ENCODE measurements at regions not wholly inside any gene's neighbourhood (a gene's known extent, or its start where the extent isn't known, plus 50 kb on each side); places are given as distances from the start of the nearest gene placed in this dataset.
"Not testable (repeated sequence)": the region's sequence is repeated elsewhere in the genome, so short reads cannot be mapped to it uniquely, and the experiment has no call there.

- DNase-seq = no peak
These were observed 260.3 kb downstream of the CD109 start for GRCh38 chr6:73956305-73956704.

GRCh38 chr6:73955800-73956199 lies 259.8 kb downstream of the CD109 start:
- DNase-seq = no peak

- no peak for DNase-seq
These were observed 258.9 kb downstream of the CD109 start for GRCh38 chr6:73954881-73955280.

- DNase-seq = peak in 2 of 3 donors; percentile 64 to 76
These were observed 255.2 kb downstream of the CD109 start for GRCh38 chr6:73951183-73951582.

- DNase-seq = peak in 2 of 3 donors; percentile 67 to 84
These were observed 248.1 kb downstream of the CD109 start for GRCh38 chr6:73943930-73944652.

GRCh38 chr6:73943411-73943810 lies 247.4 kb downstream of the CD109 start:
- DNase-seq = no peak

GRCh38 chr6:73942592-73943186 lies 246.7 kb downstream of the CD109 start:
- DNase-seq = no peak

GRCh38 chr6:73941892-73942291 lies 245.9 kb downstream of the CD109 start:
- no peak for DNase-seq

- DNase-seq = no peak
These were observed 241.8 kb downstream of the CD109 start for GRCh38 chr6:73937805-73938204.

- peak; percentile 21 to 69 (median 48) for DNase-seq
These were observed 236.9 kb downstream of the CD109 start for GRCh38 chr6:73932866-73933265.

- DNase-seq = no peak
These were observed 233.4 kb downstream of the CD109 start for GRCh38 chr6:73929405-73929804.

GRCh38 chr6:73927421-73927820 lies 231.4 kb downstream of the CD109 start:
- DNase-seq = no peak

- not testable (repeated sequence) for DNase-seq
These were observed 229.7 kb downstream of the CD109 start for GRCh38 chr6:73925703-73926102.

- peak; percentile 55 to 92 (median 84) for DNase-seq
These were observed 228.0 kb downstream of the CD109 start for GRCh38 chr6:73923905-73924485.

GRCh38 chr6:73903155-73903554 lies 207.2 kb downstream of the CD109 start:
- DNase-seq = no peak

- no peak for DNase-seq
These were observed 206.0 kb downstream of the CD109 start for GRCh38 chr6:73901986-73902385.

GRCh38 chr6:73901311-73901710 lies 205.3 kb downstream of the CD109 start:
- no peak for DNase-seq

- no peak for DNase-seq
These were observed 202.6 kb downstream of the CD109 start for GRCh38 chr6:73898599-73898998.

- no peak for DNase-seq
These were observed 197.7 kb downstream of the CD109 start for GRCh38 chr6:73893696-73894095.

- DNase-seq = no peak
These were observed 192.0 kb downstream of the CD109 start for GRCh38 chr6:73888050-73888449.

GRCh38 chr6:73885393-73885792 lies 189.4 kb downstream of the CD109 start:
- no peak for DNase-seq

GRCh38 chr6:73884540-73884939 lies 188.5 kb downstream of the CD109 start:
- no peak for DNase-seq
